Vagina (tissue), 2 donors: ENCODE measurements at regions not wholly inside any gene's neighbourhood (a gene's known extent, or its start where the extent isn't known, plus 50 kb on each side); places are given as distances from the start of the nearest gene placed in this dataset.

Experiments used
- DNase-seq, 2 donors: peaks; one replicate each; pipeline ENCODE4 v3.0.0-alpha.2; 2017; ENCODE audit errors: extremely low spot score in 2 of 2
- H3K27ac ChIP-seq: fragments of 200-600 bp; sonication (generic); one replicate; pipeline ENCODE4 v1.5.1; 2019
- H3K27me3 ChIP-seq: fragments of 200-600 bp; sonication (generic); one replicate; pipeline ENCODE4 v1.5.1; 2019
- H3K36me3 ChIP-seq, 2 donors: fragments of 200-600 bp; sonication (generic); one replicate each; pipeline ENCODE4 v1.5.1; 2017 to 2019
- H3K4me1 ChIP-seq: fragments of 200-600 bp; sonication (generic); one replicate; pipeline ENCODE4 v1.5.1; 2019
- H3K4me3 ChIP-seq, 2 donors: fragments of 200-600 bp; sonication (generic); 1 replicate in 1 of 2; 2 replicates in 1 of 2; pipeline ENCODE4 v1.5.1; 2016 to 2019
- H3K9me3 ChIP-seq: fragments of 200-600 bp; sonication (generic); one replicate; pipeline ENCODE4 v1.5.1; 2019
- POLR2A ChIP-seq, 2 donors: fragments of 450-650 bp; IDR thresholded peaks; one replicate each; pipeline ENCODE4 v1.6.1; 2017; ENCODE audit warnings: antibody characterized with exemption in 2 of 2, mild to moderate bottlenecking in 2 of 2, moderate library complexity in 2 of 2
- POLR2AphosphoS5 ChIP-seq, 2 donors: sonication (generic); formaldehyde crosslinking; IDR thresholded peaks; one replicate each; pipeline ENCODE4 v1.9.0; 2017; ENCODE audit warnings: antibody characterized with exemption in 2 of 2, mild to moderate bottlenecking in 2 of 2, low read depth in 1 of 2; ENCODE audit not compliant: insufficient read depth in 1 of 2
- intact Hi-C: fragments of 100-400 bp; cut with DNase I; formaldehyde crosslinking; loops from one replicate; pipeline ENCODE4 v1.15.1; 2023
- TF ChIP-seq, protein P1 (sequence below), 3 experiments: fragments of 450-650 bp in 2 of 3; fragments of 200-600 bp in 1 of 3; sonication (generic) in 1 of 3; IDR thresholded peaks; one replicate each; pipeline ENCODE4 v1.5.1; 2017 to 2019; ENCODE audit warnings: antibody characterized with exemption in 3 of 3, mild to moderate bottlenecking in 2 of 3, moderate library complexity in 2 of 3

- TF ChIP-seq POLR2AphosphoS5 (IDR thresholded peaks at IDR 0.05; ENCODE audit: insufficient read depth in 1 of 2, low read depth in 1 of 2) (no peak), POLR2A (IDR thresholded peaks at IDR 0.05) (no peak)
- TF ChIP-seq, protein P1, sequence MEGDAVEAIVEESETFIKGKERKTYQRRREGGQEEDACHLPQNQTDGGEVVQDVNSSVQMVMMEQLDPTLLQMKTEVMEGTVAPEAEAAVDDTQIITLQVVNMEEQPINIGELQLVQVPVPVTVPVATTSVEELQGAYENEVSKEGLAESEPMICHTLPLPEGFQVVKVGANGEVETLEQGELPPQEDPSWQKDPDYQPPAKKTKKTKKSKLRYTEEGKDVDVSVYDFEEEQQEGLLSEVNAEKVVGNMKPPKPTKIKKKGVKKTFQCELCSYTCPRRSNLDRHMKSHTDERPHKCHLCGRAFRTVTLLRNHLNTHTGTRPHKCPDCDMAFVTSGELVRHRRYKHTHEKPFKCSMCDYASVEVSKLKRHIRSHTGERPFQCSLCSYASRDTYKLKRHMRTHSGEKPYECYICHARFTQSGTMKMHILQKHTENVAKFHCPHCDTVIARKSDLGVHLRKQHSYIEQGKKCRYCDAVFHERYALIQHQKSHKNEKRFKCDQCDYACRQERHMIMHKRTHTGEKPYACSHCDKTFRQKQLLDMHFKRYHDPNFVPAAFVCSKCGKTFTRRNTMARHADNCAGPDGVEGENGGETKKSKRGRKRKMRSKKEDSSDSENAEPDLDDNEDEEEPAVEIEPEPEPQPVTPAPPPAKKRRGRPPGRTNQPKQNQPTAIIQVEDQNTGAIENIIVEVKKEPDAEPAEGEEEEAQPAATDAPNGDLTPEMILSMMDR (IDR thresholded peaks at IDR 0.05): no peak
- no peak overlapping the region for H3K4me3 ChIP-seq
- no peak for DNase-seq
- no peak overlapping the region for H3K27ac ChIP-seq
- no peaks in the 10 kb centered on the region for H3K27me3 ChIP-seq
- no peaks in the 10 kb centered on the region for H3K36me3 ChIP-seq
- H3K9me3 ChIP-seq: no peaks in the 10 kb centered on the region
- intact Hi-C loops: no loop called here
- no peaks in the 10 kb centered on the region for H3K4me1 ChIP-seq
Observed at GRCh38 chr4:43452948-43453347, 560.4 kb downstream of the GRXCR1 start.

GRCh38 chr4:43456383-43456782, 563.9 kb downstream of the GRXCR1 start:
- H3K36me3 ChIP-seq: no peaks in the 10 kb centered on the region
- intact Hi-C loops: no loop called here
- TF ChIP-seq POLR2AphosphoS5 (IDR thresholded peaks at IDR 0.05; ENCODE audit: insufficient read depth in 1 of 2, low read depth in 1 of 2): no peak
- TF ChIP-seq POLR2A (IDR thresholded peaks at IDR 0.05): no peak
- TF ChIP-seq, protein P1 (IDR thresholded peaks at IDR 0.05): no peak
- no peaks in the 10 kb centered on the region for H3K27me3 ChIP-seq
- H3K9me3 ChIP-seq: no peaks in the 10 kb centered on the region
- DNase-seq: no peak
- H3K4me3 ChIP-seq: no peak overlapping the region
- H3K27ac ChIP-seq: no peak overlapping the region
- H3K4me1 ChIP-seq: no peaks in the 10 kb centered on the region

DNA sequence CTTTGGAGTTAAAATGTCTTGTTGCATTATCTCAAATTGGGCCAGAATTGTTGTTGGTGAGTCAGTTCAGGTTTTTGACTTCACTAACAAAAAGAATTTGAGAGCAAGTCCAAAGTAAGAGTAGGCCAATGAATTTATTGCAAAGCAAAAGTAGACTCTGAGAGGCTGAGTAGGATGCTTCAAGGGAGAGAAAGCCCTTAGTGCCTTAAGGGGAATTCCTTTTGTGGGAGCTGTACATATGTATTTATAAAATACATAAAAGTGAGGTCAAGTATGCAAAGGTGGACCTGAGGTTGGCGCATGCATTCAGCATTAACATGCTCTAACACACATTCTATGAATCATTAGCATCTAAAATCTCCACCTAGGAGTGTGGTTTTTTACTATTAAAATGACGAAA, 565.4 kb downstream of the GRXCR1 start:
- TF ChIP-seq, protein P1 (IDR thresholded peaks at IDR 0.05): no peak
- TF ChIP-seq POLR2AphosphoS5 (IDR thresholded peaks at IDR 0.05; ENCODE audit: insufficient read depth in 1 of 2, low read depth in 1 of 2) (no peak), POLR2A (IDR thresholded peaks at IDR 0.05) (no peak)
- DNase-seq: no peak
- H3K27me3 ChIP-seq: no peaks in the 10 kb centered on the region
- H3K4me1 ChIP-seq: no peaks in the 10 kb centered on the region
- intact Hi-C loops: no loop called here
- H3K4me3 ChIP-seq: no peak overlapping the region
- no peaks in the 10 kb centered on the region for H3K36me3 ChIP-seq
- no peaks in the 10 kb centered on the region for H3K9me3 ChIP-seq
- H3K27ac ChIP-seq: no peak overlapping the region

DNA sequence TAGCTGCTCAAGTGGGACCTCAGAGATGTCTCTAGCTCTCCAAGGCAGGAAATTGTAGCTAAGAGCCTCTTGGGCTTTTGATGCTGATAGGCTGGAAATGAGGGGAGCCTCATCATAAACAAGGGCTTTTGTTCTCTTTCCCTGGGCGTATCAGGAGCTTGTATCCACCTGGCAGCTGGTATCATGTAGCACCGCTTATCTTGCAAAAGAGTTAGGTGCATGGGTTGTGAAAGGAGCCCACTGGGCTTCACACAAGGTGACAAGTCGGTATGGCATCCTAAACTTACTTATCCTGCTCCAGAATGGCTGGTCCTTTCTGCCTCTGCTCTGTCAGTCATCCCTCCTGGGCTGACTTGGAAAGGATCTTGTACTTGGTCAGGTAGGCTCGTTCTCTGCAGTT, 565.8 kb downstream of the GRXCR1 start:
- DNase-seq: no peak
- TF ChIP-seq POLR2AphosphoS5 (IDR thresholded peaks at IDR 0.05; ENCODE audit: insufficient read depth in 1 of 2, low read depth in 1 of 2) (no peak), POLR2A (IDR thresholded peaks at IDR 0.05) (no peak)
- TF ChIP-seq, protein P1 (IDR thresholded peaks at IDR 0.05): no peak
- intact Hi-C loops: no loop called here
- no peaks in the 10 kb centered on the region for H3K4me1 ChIP-seq
- H3K9me3 ChIP-seq: no peaks in the 10 kb centered on the region
- H3K27ac ChIP-seq: no peak overlapping the region
- H3K36me3 ChIP-seq: no peaks in the 10 kb centered on the region
- H3K4me3 ChIP-seq: no peak overlapping the region
- no peaks in the 10 kb centered on the region for H3K27me3 ChIP-seq

- Histone ChIP-seq H3K4me1 (no peaks in the 10 kb centered on the region), H3K4me3 (no peak overlapping the region), H3K36me3 (no peaks in the 10 kb centered on the region), H3K27me3 (no peaks in the 10 kb centered on the region), H3K9me3 (peaks cover 7% of the 10 kb centered on the region), H3K27ac (no peak overlapping the region)
- DNase-seq: no peak
- intact Hi-C loops: loop anchor here (10.0 kb wide), 1 partner anchor 57 kb away; no protein-coding TSS in a partner anchor
- TF ChIP-seq POLR2AphosphoS5 (IDR thresholded peaks at IDR 0.05; ENCODE audit: insufficient read depth in 1 of 2, low read depth in 1 of 2) (no peak), POLR2A (IDR thresholded peaks at IDR 0.05) (no peak)
- TF ChIP-seq, protein P1 (IDR thresholded peaks at IDR 0.05): no peak
Observed at GRCh38 chr4:43471950-43472349, 579.4 kb downstream of the GRXCR1 start.
